ENCODE measurements at regions not wholly inside any gene's neighbourhood (a gene's known extent, or its start where the extent isn't known, plus 50 kb on each side); places are given as distances from the start of the nearest gene placed in this dataset.

- BruUV-seq (replicated peaks) = no TSS peak
- Histone ChIP-seq H3K4me2 (ENCODE audit: low read length) (no peak overlapping the region), H3K36me3 (ENCODE audit: insufficient read depth, low read length) (no peaks in the 10 kb centered on the region), H3K27ac (ENCODE audit: low read depth, low read length, poor library complexity, severe bottlenecking) (no peak overlapping the region), H2AFZ (ENCODE audit: low read length) (no peak overlapping the region), H3K79me2 (ENCODE audit: insufficient read depth, low read depth, low read length) (no peaks in the 10 kb centered on the region), H3K9me2 (ENCODE audit: insufficient read depth, low read length) (no peaks in the 10 kb centered on the region), H4K20me1 (ENCODE audit: insufficient read depth, low read length) (no peaks in the 10 kb centered on the region), H3K9me3 (ENCODE audit: low read length) (no peaks in the 10 kb centered on the region), H3K4me1 (ENCODE audit: insufficient read depth, low read length, poor library complexity, severe bottlenecking) (no peaks in the 10 kb centered on the region), H3K4me3 (ENCODE audit: low read depth, low read length, poor library complexity, severe bottlenecking) (no peak overlapping the region)
- TF ChIP-seq CTCF (conservative IDR thresholded peaks at IDR 0.05; ENCODE audit: low read length) = no peak
- TF ChIP-seq EZH2phosphoT487 (IDR thresholded peaks at IDR 0.05; ENCODE audit: borderline replicate concordance, low read depth, low read length) = no peak
- no peak for DNase-seq (ENCODE audit: low spot score)
- ChIA-PET POLR2A (interaction anchor here (1.1 kb wide), 1 partner anchor 225 kb away, joined by 4 read pairs; no protein-coding TSS in a partner anchor), CTCF (ENCODE audit: unreplicated experiment) (no interaction called here)
- intact Hi-C loops (cut with micrococcal nuclease; ENCODE audit: unreplicated experiment) = no loop called here
Observed at GRCh38 chr9:19918630-19919029, 129.8 kb upstream of the SLC24A2 start.

DNA sequence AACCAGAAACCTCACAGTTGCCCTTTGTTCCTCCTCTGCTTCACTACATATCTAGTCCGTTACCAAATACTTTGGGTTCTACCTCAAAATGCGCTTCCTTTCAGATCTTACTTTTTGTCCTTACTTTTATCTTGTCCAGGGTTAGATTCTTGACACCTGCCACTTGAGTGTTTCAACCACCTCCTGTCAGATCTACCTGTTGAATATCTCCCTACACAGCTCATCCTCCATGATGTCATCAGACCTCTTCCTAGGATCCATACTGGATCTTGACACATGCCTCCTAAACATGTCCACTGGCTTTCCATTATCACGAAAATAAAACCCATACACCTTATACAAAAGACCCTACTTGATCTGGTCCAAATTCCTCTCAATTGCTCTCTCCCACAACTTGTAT is 125.2 kb upstream of the SLC24A2 start:
- Histone ChIP-seq H3K79me2 (ENCODE audit: insufficient read depth, low read depth, low read length) (no peaks in the 10 kb centered on the region), H3K4me1 (ENCODE audit: insufficient read depth, low read length, poor library complexity, severe bottlenecking) (no peaks in the 10 kb centered on the region), H3K9me2 (ENCODE audit: insufficient read depth, low read length) (no peaks in the 10 kb centered on the region), H3K4me3 (ENCODE audit: low read depth, low read length, poor library complexity, severe bottlenecking) (no peak overlapping the region), H3K27ac (ENCODE audit: low read depth, low read length, poor library complexity, severe bottlenecking) (no peak overlapping the region), H4K20me1 (ENCODE audit: insufficient read depth, low read length) (no peaks in the 10 kb centered on the region), H3K36me3 (ENCODE audit: insufficient read depth, low read length) (no peaks in the 10 kb centered on the region), H2AFZ (ENCODE audit: low read length) (no peak overlapping the region), H3K9me3 (ENCODE audit: low read length) (no peaks in the 10 kb centered on the region), H3K4me2 (ENCODE audit: low read length) (no peak overlapping the region)
- CTCF ChIA-PET (ENCODE audit: unreplicated experiment) = no interaction called here
- intact Hi-C loops (cut with micrococcal nuclease; ENCODE audit: unreplicated experiment) = no loop called here
- BruUV-seq (replicated peaks) = no TSS peak
- POLR2A ChIA-PET = no interaction called here
- TF ChIP-seq EZH2phosphoT487 (IDR thresholded peaks at IDR 0.05; ENCODE audit: borderline replicate concordance, low read depth, low read length) (no peak), CTCF (conservative IDR thresholded peaks at IDR 0.05; ENCODE audit: low read length) (no peak)
- DNase-seq (ENCODE audit: low spot score) = no peak

GRCh38 chr9:19913151-19913550 is 124.3 kb upstream of the SLC24A2 start:
- Histone ChIP-seq H2AFZ (ENCODE audit: low read length) (no peak overlapping the region), H3K9me3 (ENCODE audit: low read length) (no peaks in the 10 kb centered on the region), H3K36me3 (ENCODE audit: insufficient read depth, low read length) (no peaks in the 10 kb centered on the region), H3K4me2 (ENCODE audit: low read length) (no peak overlapping the region), H3K9me2 (ENCODE audit: insufficient read depth, low read length) (no peaks in the 10 kb centered on the region), H3K79me2 (ENCODE audit: insufficient read depth, low read depth, low read length) (no peaks in the 10 kb centered on the region), H3K4me1 (ENCODE audit: insufficient read depth, low read length, poor library complexity, severe bottlenecking) (no peaks in the 10 kb centered on the region), H4K20me1 (ENCODE audit: insufficient read depth, low read length) (no peaks in the 10 kb centered on the region), H3K4me3 (ENCODE audit: low read depth, low read length, poor library complexity, severe bottlenecking) (no peak overlapping the region), H3K27ac (ENCODE audit: low read depth, low read length, poor library complexity, severe bottlenecking) (no peak overlapping the region)
- intact Hi-C loops (cut with micrococcal nuclease; ENCODE audit: unreplicated experiment) = no loop called here
- DNase-seq (ENCODE audit: low spot score) = no peak
- ChIA-PET POLR2A (no interaction called here), CTCF (ENCODE audit: unreplicated experiment) (no interaction called here)
- no TSS peak for BruUV-seq (replicated peaks)
- TF ChIP-seq EZH2phosphoT487 (IDR thresholded peaks at IDR 0.05; ENCODE audit: borderline replicate concordance, low read depth, low read length) (no peak), CTCF (conservative IDR thresholded peaks at IDR 0.05; ENCODE audit: low read length) (no peak)

Measured in OCI-LY7 (cell line).